ENCODE measurements at regions not wholly inside any gene's neighbourhood (a gene's known extent, or its start where the extent isn't known, plus 50 kb on each side); places are given as distances from the start of the nearest gene placed in this dataset.

DNA sequence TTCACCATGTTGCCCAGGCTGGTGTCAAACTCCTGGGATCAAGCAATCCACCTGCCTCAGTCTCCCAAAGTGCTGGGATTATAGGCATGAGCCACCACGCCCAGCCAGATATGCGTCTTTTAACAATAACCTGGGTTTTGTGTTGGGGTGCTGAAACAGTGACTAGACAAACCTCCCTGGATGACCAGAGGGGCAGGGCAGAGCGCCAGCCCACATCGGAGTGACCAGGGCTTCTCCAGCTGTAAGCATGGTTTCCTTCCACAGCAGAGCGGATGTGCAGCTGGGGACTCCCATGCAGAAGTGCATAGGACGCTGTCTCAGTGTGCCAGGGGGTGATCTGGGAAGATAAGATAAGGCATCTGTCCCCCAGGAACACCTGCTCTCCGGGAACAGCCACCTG lies 244.9 kb downstream of the IRX2 start:
- Mint-ChIP-seq H3K9me3 (no peaks in the 10 kb centered on the region), H3K27ac (no peak overlapping the region), H3K36me3 (ENCODE audit: low read depth) (no peaks in the 10 kb centered on the region), H3K4me1 (no peaks in the 10 kb centered on the region), H3K4me3 (no peak overlapping the region), H3K27me3 (no peaks in the 10 kb centered on the region)
- ATAC-seq (no peak), DNase-seq (no peak)

DNA sequence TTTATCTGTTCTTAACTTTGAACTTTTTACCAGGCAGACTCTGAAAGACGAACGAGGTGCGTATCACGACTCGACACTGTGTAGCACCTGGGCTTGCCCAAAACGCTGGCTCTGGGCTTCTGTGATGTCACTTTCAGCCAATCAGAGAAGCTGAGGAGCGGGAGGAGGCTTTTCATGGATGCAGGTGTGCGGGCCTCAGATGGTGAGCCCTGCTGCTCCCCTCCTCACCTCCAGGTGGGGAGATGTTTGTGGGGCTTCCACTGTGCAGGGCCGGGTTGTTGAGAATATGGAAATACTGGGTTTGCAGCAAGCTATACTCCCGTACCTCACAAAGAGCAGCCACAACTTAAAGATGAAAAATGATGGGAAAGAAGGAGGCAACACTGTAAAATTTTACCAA lies 246.3 kb downstream of the IRX2 start:
- H3K4me1 Mint-ChIP-seq, result no peaks in the 10 kb centered on the region
- H3K4me3 Mint-ChIP-seq, result no peak overlapping the region
- no peaks in the 10 kb centered on the region for H3K27me3 Mint-ChIP-seq
- no peaks in the 10 kb centered on the region for H3K36me3 Mint-ChIP-seq (ENCODE audit: low read depth)
- H3K27ac Mint-ChIP-seq, result no peak overlapping the region
- H3K9me3 Mint-ChIP-seq, result no peaks in the 10 kb centered on the region
- DNase-seq (no peak), ATAC-seq (no peak)

DNA sequence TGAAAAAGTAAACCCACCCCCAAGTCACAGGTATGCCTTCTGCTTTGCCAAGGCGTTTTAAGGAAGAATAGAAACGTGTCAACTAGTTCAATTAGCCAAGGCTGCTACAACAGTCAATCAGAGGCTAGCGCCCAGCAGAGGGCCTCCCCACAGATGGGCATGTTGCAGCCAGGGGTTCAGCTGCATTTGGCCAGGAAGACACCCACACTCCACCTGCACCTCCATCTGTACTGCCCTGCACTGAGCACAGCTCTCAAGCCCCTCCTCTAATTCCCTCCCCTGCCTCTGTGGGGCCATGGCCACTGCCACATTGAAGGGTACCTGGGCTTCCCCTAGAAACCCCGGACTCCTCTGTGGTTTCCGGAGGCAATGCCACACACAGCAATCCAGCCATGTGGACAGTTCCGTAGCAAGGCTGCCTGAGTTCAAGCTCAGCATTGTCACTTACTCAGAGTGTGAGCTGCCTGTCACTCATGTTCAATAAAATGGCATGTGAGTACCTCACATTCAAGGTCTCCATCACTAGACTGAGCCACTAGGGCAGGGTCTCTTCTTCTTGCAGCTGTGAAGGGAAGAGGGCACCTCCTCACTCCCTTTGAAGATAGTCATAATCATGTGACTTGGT lies 248.4 kb downstream of the IRX2 start:
- Mint-ChIP-seq H3K9me3 (peaks cover 4% of the 10 kb centered on the region), H3K36me3 (ENCODE audit: low read depth) (no peaks in the 10 kb centered on the region), H3K27me3 (no peaks in the 10 kb centered on the region), H3K27ac (no peak overlapping the region), H3K4me1 (no peaks in the 10 kb centered on the region), H3K4me3 (no peak overlapping the region)
- DNase-seq, result no peak
- ATAC-seq, result peak; percentile 15

DNA sequence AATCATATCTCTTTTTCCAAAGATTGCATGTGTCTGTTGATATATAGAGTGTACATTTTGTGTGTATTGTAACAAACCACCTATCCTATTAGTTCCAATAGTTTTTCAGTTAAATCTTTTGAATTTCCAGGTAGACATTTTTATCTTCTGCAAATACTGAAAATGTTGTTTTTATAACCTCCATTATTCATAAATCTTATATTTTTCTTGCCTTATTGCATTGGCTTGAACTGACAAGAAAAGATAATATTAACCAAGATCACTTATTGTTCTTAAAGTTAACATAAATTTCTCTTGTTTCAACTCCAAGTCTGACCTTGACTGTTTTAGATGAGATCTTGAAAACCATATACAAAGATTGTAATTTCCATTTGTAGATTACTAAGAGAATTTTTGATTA lies 251.6 kb downstream of the IRX2 start:
- no peak for DNase-seq
- Mint-ChIP-seq H3K27ac (no peak overlapping the region), H3K36me3 (ENCODE audit: low read depth) (no peaks in the 10 kb centered on the region), H3K4me3 (no peak overlapping the region), H3K27me3 (no peaks in the 10 kb centered on the region), H3K4me1 (no peaks in the 10 kb centered on the region), H3K9me3 (peaks cover 4% of the 10 kb centered on the region)
- no peak for ATAC-seq

DNA sequence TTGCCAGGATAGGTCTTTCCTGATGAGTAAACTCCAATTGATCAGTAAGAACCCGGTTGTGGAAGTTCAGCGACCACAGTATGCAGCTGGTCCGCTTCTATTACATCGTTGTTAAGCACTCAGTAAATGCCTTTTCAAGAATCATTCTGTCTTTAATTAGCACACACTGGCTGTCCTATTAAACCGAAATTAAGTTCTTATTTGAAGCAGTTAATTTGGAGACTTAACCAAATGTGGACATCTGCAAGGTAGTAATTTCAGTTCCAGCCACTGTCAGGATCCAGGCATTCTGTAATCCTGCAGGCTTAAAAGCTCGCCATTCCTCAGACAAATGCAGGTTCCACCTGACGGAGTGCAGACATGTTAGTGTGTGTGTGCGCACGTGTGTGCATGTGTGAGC lies 254.6 kb downstream of the IRX2 start:
- H3K36me3 Mint-ChIP-seq (ENCODE audit: low read depth), result no peaks in the 10 kb centered on the region
- no peaks in the 10 kb centered on the region for H3K4me1 Mint-ChIP-seq
- DNase-seq (no peak), ATAC-seq (no peak)
- H3K4me3 Mint-ChIP-seq, result no peak overlapping the region
- no peaks in the 10 kb centered on the region for H3K27me3 Mint-ChIP-seq
- H3K9me3 Mint-ChIP-seq, result peaks cover 4% of the 10 kb centered on the region
- no peak overlapping the region for H3K27ac Mint-ChIP-seq

DNA sequence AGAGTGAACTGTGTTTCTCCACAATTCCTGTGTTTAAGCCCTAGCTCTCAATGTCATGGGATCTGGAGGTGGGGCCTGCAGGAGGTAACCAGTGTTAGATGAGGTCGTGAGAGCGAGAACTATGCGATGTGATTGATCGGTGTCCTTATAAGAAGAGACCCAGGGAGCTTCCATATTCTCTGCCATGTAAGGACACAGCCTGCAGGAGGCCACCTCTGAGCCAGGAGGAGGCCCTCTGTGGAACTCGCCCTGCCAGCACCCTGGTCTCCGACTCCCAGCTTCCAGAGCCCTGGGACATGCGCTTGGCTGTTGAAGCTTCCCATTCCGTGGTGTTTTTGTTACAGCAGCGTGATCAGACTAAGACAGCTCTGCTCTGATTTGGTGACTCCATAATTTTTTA lies 255.4 kb downstream of the IRX2 start:
- no peaks in the 10 kb centered on the region for H3K4me1 Mint-ChIP-seq
- H3K4me3 Mint-ChIP-seq, result no peak overlapping the region
- no peaks in the 10 kb centered on the region for H3K27me3 Mint-ChIP-seq
- ATAC-seq (no peak), DNase-seq (no peak)
- no peak overlapping the region for H3K27ac Mint-ChIP-seq
- H3K9me3 Mint-ChIP-seq, result peaks cover 4% of the 10 kb centered on the region
- no peaks in the 10 kb centered on the region for H3K36me3 Mint-ChIP-seq (ENCODE audit: low read depth)

DNA sequence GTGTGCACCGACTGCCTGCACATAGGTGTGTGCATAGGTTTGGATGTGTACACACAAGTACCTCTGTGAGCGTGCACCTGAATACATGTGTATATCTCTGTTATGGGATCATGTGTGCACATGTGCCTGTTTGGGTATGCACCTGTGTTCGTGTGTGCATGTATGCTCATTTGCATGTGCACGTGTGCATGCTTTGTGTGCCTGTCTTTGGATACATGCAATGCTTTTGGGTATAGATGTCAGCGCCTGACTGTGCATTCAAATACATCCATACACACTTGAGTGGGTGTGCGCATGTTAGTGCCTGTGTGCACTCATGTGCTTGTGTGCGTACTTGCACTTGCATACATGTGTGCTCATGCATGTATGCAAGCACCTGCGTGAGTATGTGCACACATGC lies 258.1 kb downstream of the IRX2 start:
- Mint-ChIP-seq H3K27ac (no peak overlapping the region), H3K27me3 (no peaks in the 10 kb centered on the region), H3K4me3 (no peak overlapping the region), H3K4me1 (no peaks in the 10 kb centered on the region), H3K9me3 (no peaks in the 10 kb centered on the region), H3K36me3 (ENCODE audit: low read depth) (no peaks in the 10 kb centered on the region)
- DNase-seq (no peak), ATAC-seq (no peak)

DNA sequence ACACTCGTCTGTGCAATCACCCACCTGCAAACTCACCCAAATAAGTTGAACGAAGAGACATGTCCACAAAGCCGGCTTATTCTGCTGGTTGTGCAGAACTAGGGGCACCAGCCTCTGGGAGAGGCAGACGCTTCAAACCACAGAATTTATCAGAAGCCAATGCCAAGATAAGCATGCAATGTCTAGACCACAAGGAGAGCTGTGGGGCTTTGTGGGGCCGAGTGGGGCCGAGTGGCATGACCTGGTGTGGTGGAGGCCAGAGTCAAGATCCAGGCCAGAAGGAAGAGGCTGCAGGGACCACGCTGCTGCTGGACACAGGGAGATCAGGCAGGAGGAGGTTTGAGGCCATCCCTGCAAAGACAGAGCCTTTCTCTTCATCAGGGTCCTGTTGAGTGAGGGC lies 259.0 kb downstream of the IRX2 start:
- no peaks in the 10 kb centered on the region for H3K4me1 Mint-ChIP-seq
- no peak overlapping the region for H3K4me3 Mint-ChIP-seq
- DNase-seq (no peak), ATAC-seq (no peak)
- H3K27me3 Mint-ChIP-seq, result no peaks in the 10 kb centered on the region
- H3K36me3 Mint-ChIP-seq (ENCODE audit: low read depth), result no peaks in the 10 kb centered on the region
- no peaks in the 10 kb centered on the region for H3K9me3 Mint-ChIP-seq
- H3K27ac Mint-ChIP-seq, result no peak overlapping the region

DNA sequence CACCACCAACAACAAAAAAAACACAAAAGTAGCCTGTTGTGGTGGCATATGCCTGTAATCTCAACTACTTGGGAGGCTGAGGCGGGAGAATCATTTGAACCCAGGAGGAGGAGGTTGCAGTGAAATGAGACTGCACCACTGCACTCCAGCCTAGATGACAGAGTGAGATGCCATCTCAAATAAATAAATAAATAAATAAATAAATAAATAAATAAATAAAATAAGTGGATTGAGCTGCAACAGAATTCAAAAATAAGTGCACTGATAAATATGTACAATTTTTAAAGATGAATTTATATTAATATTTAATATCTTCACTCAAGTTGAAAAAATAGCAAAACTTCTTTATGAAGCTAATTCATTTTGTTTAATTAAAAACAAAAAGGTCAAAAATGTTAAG lies 259.6 kb downstream of the IRX2 start:
- no peak overlapping the region for H3K4me3 Mint-ChIP-seq
- no peak for ATAC-seq
- no peaks in the 10 kb centered on the region for H3K36me3 Mint-ChIP-seq (ENCODE audit: low read depth)
- H3K4me1 Mint-ChIP-seq, result no peaks in the 10 kb centered on the region
- no peak overlapping the region for H3K27ac Mint-ChIP-seq
- no peaks in the 10 kb centered on the region for H3K27me3 Mint-ChIP-seq
- H3K9me3 Mint-ChIP-seq, result no peaks in the 10 kb centered on the region
- DNase-seq, result no peak

DNA sequence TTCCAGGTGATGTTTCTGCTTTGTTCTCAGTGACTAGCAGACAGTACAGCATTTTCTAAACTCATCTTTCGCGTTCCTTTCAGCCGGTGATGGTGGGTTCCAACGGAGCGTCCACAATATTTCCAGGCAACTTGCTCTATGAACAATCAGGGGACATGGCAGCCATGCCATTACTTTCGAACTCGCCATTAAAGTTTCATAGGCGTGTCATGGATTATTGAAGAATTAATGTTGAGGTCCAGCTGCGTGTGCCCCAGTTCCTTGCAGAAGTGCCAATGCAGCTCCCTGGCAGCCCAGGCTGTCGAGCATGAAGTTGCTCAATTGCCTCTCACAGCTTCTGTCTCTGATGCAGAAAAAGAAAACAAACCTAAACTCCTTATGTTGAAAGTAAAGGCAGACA lies 262.2 kb downstream of the IRX2 start:
- Mint-ChIP-seq H3K4me1 (no peaks in the 10 kb centered on the region), H3K4me3 (no peak overlapping the region), H3K27me3 (no peaks in the 10 kb centered on the region), H3K36me3 (ENCODE audit: low read depth) (no peaks in the 10 kb centered on the region), H3K27ac (no peak overlapping the region), H3K9me3 (peaks cover 4% of the 10 kb centered on the region)
- DNase-seq (no peak), ATAC-seq (no peak)

DNA sequence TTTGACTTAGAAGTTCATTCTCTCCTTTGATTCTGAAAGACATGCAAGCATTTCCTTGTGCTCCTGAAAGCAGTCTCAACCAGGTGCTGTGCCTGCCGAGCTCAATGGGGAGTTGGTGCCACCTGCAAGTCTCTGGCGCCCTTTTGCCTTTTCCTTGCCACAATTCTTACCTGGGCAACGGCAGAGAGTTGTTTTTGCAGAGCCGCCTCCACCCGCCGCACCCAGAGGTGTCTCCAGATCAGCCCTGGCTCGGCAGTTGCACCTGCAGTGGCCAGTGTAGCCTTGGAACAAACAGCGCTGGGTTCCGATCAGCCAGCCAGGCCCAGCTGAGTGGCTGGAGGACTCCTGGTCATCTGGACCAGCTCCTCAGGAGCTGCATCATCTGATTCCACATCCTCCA lies 262.9 kb downstream of the IRX2 start:
- Mint-ChIP-seq H3K36me3 (ENCODE audit: low read depth) (no peaks in the 10 kb centered on the region), H3K4me1 (no peaks in the 10 kb centered on the region), H3K27me3 (no peaks in the 10 kb centered on the region), H3K4me3 (no peak overlapping the region), H3K27ac (no peak overlapping the region), H3K9me3 (peaks cover 4% of the 10 kb centered on the region)
- no peak for ATAC-seq
- no peak for DNase-seq

DNA sequence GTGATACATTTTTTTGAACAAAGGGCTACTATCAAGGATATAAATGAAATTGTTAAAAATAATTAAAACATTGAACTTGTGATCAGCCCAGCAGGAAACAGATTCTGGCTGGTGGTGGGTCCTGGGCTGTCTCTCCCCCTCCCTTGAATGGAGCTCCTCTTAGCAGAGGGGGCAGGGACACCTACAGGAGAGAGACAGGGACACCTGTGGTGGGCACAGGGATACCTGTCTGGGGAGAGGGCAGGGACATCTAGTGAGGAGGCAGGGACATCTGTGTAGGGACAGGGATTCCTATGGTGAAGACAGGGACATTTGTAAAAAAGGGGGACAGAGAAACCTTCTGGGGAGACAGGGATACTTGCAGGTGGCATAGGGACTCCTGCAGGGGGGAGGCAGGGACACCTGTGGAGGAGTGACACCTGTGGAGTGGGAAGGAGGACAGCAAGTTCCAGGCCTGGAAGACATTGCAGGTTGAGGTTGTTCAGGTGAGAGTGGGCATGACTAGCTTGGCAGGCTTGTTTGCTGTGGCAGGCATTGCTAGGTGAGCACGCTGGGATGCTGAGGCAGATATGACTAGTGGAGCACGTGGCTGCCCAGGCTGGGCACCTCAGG lies 264.2 kb downstream of the IRX2 start:
- H3K27ac Mint-ChIP-seq, result no peak overlapping the region

DNA sequence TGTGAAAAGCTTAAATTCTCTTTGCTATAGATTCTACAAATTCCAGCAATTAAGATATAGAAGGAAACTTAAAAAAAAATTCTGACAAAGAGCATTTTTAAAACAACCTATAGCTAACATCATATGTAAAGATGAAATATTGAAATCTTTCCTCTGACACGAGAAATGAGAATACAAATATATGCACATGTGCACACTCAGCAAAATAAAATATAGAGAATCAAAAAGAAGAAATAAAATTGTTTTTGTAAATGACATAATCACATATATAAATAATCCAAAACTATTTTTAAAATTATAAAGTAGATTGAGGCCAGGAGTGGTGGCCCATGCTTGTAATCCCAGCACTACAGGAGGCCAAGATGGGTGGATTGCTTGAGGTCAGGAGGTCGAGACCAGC lies 265.1 kb downstream of the IRX2 start:
- no peak for ATAC-seq
- H3K4me1 Mint-ChIP-seq, result no peaks in the 10 kb centered on the region
- no peaks in the 10 kb centered on the region for H3K27me3 Mint-ChIP-seq
- no peaks in the 10 kb centered on the region for H3K36me3 Mint-ChIP-seq (ENCODE audit: low read depth)
- no peak overlapping the region for H3K4me3 Mint-ChIP-seq
- no peak overlapping the region for H3K27ac Mint-ChIP-seq
- DNase-seq, result no peak
- peaks cover 20% of the 10 kb centered on the region for H3K9me3 Mint-ChIP-seq

More for the DNA sequence above, 264.2 kb downstream of the IRX2 start:
- Mint-ChIP-seq H3K4me3 (no peak overlapping the region), H3K27me3 (no peaks in the 10 kb centered on the region), H3K9me3 (peaks cover 11% of the 10 kb centered on the region), H3K4me1 (no peaks in the 10 kb centered on the region), H3K36me3 (ENCODE audit: low read depth) (no peaks in the 10 kb centered on the region)
- no peak for DNase-seq
- no peak for ATAC-seq

DNA sequence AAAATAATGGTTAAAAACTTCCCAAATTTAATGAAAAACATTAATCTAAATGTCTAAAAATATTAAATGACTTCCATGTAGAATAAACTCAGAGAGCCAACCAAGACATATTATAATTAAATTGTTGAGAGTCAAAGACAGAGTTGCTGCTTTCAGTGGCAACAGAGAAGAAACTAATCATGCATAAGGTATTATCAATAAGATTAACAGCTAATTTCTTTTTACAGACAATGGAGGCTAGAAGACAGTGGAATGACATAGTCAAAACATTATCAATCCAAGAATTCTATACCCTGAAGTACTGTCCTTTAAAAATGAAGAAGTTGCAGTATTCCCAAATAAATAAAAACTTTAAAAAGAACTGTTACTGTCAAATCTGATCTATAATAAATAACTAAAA lies 268.7 kb downstream of the IRX2 start:
- Mint-ChIP-seq H3K36me3 (ENCODE audit: low read depth) (no peaks in the 10 kb centered on the region), H3K9me3 (peaks cover 30% of the 10 kb centered on the region), H3K4me3 (no peak overlapping the region), H3K27me3 (no peaks in the 10 kb centered on the region), H3K4me1 (no peaks in the 10 kb centered on the region), H3K27ac (no peak overlapping the region)
- ATAC-seq, result no peak
- DNase-seq, result no peak

DNA sequence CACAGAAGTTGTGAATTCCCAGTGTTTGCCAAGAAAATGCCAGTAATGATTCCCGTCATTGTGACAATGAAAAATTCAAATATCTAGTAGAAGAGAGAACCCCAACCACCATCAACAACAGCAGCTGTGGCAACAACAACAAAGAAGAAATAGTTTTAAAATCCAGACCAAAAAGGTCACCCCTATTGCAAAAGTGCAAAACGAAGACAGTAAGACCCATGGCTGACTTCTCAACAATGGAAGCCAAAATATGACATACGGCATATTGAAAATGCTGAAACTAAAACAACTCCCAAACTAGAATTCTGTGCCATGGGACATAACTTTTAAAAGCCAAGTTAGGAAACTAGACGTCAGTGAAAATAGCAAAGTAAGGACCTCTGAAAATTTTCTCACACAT lies 270.6 kb downstream of the IRX2 start:
- no peak for ATAC-seq
- H3K27me3 Mint-ChIP-seq, result no peaks in the 10 kb centered on the region
- H3K36me3 Mint-ChIP-seq (ENCODE audit: low read depth), result no peaks in the 10 kb centered on the region

DNA sequence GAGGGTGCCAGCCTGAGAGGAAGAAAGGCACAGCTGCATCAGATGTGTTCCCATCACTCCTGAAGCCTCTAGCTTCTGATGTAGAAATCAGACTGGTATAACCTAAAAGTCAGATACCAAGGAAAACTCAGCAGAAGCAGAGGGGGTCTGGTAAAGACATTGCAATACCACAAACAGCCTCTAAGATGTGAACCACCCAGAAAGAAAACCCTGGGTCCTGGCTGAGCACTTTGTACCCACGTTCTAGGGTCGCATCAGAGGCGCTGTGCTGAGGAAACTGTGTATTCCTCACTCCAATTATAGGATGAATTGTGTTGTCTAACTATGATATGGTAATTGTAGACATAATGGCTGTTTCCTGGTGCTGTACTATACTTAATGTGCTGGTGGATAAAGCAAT lies 275.6 kb downstream of the IRX2 start:
- no peak overlapping the region for H3K27ac Mint-ChIP-seq
- no peaks in the 10 kb centered on the region for H3K36me3 Mint-ChIP-seq (ENCODE audit: low read depth)
- no peaks in the 10 kb centered on the region for H3K4me1 Mint-ChIP-seq
- H3K9me3 Mint-ChIP-seq, result peaks cover 8% of the 10 kb centered on the region
- DNase-seq, result no peak
- no peak for ATAC-seq
- H3K4me3 Mint-ChIP-seq, result no peak overlapping the region
- H3K27me3 Mint-ChIP-seq, result no peaks in the 10 kb centered on the region

More for the DNA sequence above, 270.6 kb downstream of the IRX2 start:
- peaks cover 27% of the 10 kb centered on the region for H3K9me3 Mint-ChIP-seq
- no peak overlapping the region for H3K4me3 Mint-ChIP-seq
- no peaks in the 10 kb centered on the region for H3K4me1 Mint-ChIP-seq
- H3K27ac Mint-ChIP-seq, result no peak overlapping the region
- no peak for DNase-seq
